GM19455 (cell line): ENCODE measurements at regions not wholly inside any gene's neighbourhood (a gene's known extent, or its start where the extent isn't known, plus 50 kb on each side); places are given as distances from the start of the nearest gene placed in this dataset.

Source experiments
- ATAC-seq: cut with Tn5 transposase; IDR thresholded peaks from one replicate; pipeline ENCODE4 v1.9.1; 2021; ENCODE audit not compliant: unreplicated experiment

DNA sequence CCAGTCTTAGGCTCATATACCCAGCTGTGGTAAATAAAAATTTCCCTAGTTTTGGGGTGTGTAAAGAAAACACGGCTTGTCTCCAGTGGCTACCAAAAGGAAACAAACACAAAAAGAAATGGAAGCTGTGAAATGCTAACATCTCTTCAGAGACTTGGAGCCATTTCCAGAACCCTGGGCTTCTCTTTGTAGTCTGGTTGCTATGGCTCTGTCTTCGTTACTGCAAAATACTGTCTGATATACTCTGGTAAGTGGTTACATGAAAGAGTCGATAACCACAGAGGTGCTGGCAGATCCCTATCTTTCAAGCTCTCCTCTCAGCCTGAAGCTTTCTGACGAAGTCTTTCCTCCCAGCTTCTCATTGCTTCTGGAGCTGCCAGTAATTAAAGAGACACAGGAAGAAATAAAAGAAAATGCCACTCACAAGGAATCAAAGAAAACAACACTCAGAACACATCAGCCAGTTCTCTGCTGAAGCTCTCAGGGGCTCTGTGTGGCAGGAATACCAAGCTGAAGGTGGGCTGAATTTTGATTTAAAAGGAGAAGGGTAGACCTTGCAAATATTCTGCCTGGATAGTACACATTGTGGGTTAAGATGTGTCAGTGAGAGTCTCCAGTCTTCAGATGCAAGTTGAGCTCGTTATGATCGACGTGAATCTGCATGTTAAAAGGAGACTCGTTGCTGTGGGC lies 107.6 kb upstream of the FAM9C start:
- ATAC-seq: no peak

- no peak for ATAC-seq
These were observed 105.4 kb upstream of the FAM9C start for GRCh38 chrX:13149702-13150350.

- ATAC-seq: no peak
These were observed 103.3 kb upstream of the FAM9C start for GRCh38 chrX:13147733-13148132.

- ATAC-seq: no peak
These were observed 102.7 kb upstream of the FAM9C start for GRCh38 chrX:13147147-13147546.

GRCh38 chrX:13144927-13145655 lies 100.7 kb upstream of the FAM9C start:
- no peak for ATAC-seq

DNA sequence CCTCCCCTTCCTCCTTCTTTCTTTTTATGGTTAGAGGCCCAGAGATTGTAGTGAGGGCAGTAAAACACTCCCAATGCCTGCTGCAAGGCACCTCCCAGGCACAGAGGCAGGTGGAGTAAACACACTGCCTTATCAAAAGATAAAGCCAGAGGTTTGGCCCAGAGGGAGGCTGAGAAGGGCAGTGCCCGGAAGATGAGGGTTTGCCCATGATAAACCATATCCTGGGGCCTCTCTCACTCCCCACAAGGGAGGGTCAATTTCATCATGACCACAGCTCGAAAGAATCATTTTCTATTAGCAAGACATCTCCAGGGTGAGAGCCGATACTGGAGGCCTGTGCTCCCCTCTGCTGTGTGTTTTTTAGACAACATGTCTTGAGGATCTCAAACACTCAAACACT lies 98.5 kb upstream of the FAM9C start:
- ATAC-seq: no peak

- no peak for ATAC-seq
These were observed 95.6 kb upstream of the FAM9C start for GRCh38 chrX:13140007-13140406.

DNA sequence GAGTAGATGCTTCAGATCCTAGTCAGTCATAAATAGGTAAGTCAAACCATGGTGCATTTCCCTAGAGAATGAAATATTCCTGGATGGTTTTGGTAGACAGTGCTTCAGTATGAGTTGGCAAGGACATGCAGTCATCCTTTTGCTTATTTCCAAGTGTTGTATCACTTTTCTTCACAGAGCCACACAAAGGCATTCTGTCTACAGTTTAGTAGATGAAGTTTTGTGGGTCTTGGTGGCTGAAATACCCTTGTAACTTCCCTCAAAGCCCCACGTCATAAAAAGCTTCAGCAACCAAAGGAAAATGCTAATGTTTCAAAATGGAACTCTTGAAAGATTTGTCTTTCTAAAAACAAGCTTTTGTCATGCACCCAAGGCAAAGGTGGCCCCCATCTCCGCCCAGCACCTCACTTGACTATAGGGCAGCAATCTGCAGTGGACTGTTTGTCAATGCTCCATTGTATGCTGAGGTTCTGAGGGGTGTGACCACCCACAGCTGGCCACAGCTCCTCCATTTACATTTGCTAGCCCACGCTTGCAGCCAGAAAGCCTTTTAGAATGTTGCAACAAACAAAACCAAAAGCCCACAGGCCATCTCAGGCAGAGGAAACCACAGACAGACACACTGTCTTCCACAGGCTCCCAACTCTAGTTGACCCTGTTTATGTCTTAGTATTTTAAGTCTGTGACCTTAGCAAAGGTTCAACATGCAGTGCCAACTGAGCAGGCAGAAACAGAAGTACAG lies 87.1 kb upstream of the FAM9C start:
- no peak for ATAC-seq

- no peak for ATAC-seq
These were observed 86.4 kb upstream of the FAM9C start for GRCh38 chrX:13130816-13131215.

DNA sequence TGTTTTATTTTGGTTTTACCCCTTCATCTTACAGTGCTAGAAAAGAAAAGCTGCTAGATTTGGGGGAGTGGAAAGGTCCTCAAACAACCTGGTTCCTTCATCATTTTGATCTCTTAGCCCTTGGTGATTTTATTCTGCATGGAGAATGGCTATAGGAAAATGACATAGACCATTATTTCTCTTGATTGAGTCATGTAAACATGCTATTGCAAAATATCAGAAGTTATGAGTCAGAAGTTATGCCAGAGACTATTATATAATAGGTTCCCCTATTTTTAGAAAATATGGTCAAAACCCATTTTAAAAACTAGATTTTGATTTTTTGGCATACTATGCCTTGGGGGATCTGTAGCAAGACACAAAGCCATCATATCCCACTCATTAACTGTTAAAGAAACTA lies 83.7 kb upstream of the FAM9C start:
- ATAC-seq: no peak

DNA sequence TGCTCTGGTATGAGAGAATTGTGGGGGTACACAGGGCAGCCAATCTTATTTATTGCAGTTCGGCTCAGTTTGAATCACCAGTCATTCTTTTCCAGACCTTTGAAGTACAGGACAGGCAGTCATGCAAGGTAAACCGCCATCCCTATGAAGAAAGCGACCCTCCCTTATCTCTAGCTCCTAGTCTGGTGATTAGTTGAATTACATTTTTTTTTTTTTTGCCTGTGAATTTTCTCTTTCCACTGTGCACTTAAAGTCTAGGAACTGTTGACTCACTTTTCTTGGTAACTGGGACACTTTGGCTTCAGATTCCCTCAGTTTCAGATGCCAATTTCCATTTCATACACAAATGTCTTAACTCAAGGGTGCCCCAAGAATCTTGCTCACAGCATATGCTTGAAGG lies 82.4 kb upstream of the FAM9C start:
- ATAC-seq: no peak

- ATAC-seq: no peak
These were observed 80.8 kb upstream of the FAM9C start for GRCh38 chrX:13125188-13125587.

- no peak for ATAC-seq
These were observed 79.5 kb upstream of the FAM9C start for GRCh38 chrX:13123857-13124345.

DNA sequence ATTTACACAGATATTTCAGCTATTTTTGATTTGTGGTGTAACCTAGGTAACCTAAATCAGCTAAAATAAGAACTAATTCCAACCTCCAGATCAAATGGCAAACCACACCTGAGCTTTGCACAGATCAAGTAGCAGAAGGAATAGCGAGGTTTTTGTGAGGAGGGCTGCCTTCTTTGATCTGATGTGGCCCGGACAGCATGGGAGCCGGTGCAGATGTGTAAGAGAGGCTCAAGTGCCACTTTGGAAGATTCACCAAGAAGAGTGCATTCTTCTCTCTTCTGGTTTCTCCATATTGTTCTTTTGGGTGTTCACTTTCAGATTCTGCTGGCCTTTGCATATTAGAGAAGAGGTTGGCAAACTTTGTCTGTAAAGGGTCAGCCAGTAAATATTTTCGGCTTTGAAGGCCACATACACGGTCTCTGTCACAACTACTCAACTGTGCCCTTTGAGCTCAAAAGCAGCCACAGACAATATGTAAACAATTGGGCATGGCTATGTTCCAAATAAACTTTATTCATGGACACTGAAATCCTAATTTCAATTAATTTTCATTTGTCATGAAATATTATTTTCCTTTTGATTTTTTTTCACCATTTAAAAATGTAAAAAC lies 78.9 kb upstream of the FAM9C start:
- no peak for ATAC-seq

GRCh38 chrX:13121020-13121555 lies 76.7 kb upstream of the FAM9C start:
- ATAC-seq: no peak

DNA sequence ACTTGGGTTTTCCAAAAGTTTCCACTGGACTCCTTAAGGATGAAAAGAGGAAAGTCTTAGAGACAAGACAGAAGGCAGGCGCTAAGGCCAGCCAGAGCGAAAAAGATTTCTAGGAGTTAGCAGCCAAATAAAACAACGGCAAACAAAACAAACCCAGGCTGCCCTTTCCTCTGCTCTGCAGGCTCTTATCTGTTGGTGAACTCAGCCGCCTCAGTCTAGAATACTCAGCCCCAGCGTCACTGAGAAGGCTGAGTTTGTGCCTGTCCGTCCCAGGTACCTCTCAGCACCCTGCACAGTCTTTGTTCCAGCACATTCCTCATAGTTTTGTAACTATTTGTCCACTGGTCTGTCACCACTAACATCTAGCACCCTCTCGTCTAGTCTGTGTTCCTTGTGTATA lies 75.6 kb upstream of the FAM9C start:
- ATAC-seq: no peak

DNA sequence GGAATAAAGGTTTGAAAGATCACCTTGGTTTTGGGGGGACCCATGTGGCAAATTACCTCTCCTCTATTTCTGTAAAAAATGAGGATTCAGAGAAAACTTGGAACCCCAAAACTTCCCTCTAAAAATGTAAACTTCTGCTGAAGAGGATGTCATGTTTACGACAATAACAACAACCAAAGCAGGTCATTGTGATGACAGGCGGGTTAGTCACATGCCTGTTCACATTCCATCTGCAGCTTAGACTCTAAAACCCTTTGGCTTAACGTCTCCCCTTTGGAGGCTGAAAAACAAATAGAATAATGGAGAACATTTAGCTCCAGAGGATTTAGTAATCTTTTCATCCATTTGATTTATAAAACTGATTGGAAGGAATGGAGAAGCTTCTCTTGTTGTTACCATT lies 75.0 kb upstream of the FAM9C start:
- ATAC-seq: no peak

DNA sequence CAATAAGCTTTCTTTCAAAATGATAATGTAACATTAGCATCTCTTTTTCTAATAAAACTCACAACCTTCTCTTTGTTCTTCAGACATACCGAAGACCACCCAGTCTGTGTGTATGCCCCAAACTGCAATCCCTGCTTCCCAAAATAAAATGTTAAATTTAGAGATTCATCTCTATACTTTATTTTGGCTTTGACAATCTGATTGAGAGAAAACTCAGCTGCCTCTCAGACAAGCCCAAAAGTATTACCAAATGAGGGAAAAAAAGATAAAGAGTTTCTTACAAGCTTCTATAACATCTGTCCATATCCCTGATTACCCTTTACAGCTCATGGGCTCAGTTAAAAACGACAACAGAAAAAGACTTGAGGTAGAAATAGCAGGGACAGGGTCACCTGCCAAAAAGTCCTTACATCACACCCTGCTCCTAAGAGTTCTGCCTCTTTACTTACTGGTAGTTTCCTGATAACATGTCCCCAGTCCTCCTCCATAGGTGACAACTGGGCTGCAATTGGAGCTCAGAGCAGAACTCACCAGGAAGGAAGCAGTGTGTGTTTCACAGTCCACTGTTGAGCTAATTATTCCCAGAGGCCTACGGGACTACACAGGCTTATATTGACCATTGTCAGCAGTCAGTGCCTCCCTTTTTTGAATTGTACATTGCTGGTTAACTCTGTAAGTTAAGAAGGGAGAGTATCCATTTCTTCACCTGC lies 70.9 kb upstream of the FAM9C start:
- no peak for ATAC-seq

- ATAC-seq: no peak
These were observed 68.1 kb upstream of the FAM9C start for GRCh38 chrX:13112499-13112898.
